HL-60 (cell line): ENCODE measurements at regions not wholly inside any gene's neighbourhood (a gene's known extent, or its start where the extent isn't known, plus 50 kb on each side); places are given as distances from the start of the nearest gene placed in this dataset.

ENCODE experiments used
- GABPA ChIP-seq: IDR thresholded peaks from 2 replicates; pipeline ENCODE4 v1.6.1; 2012; ENCODE audit warnings: low read depth
- POLR2AphosphoS5 ChIP-seq: IDR thresholded peaks from 2 replicates; pipeline ENCODE4 v1.6.1; 2012; ENCODE audit warnings: low read depth
- REST ChIP-seq: IDR thresholded peaks from 2 replicates; pipeline ENCODE4 v1.6.1; 2012; ENCODE audit warnings: low read depth; ENCODE audit not compliant: insufficient replicate concordance
- SPI1 ChIP-seq: IDR thresholded peaks from 2 replicates; pipeline ENCODE4 v1.6.1; 2012; ENCODE audit warnings: low read depth, mild to moderate bottlenecking, borderline replicate concordance
- TF ChIP-seq, protein P1 (sequence below): IDR thresholded peaks from one replicate; pipeline ENCODE4 v1.5.1; 2011; ENCODE audit warnings: low read length, control low read depth, inconsistent platforms; ENCODE audit not compliant: insufficient read depth

DNA sequence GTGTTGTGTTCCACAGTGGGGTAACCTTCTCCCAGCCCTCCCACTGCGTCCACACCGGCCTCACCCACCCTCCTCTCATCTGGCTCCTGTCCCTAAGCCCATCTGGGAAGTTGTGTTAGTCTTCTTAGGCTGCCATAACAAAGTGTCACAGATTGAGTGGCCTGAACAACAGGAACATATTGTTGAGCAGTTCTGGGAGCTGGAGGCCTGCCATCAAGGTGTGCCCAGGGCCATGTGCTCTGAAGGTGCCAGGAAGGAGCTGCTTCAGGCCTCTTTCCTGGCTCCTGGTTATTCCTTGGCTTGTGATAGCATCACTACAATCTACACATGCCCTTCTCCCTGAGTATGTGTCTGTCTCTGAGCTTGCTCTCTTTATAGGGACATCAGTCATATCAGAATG, 327.6 kb upstream of the COBL start:
- TF ChIP-seq, protein P1, sequence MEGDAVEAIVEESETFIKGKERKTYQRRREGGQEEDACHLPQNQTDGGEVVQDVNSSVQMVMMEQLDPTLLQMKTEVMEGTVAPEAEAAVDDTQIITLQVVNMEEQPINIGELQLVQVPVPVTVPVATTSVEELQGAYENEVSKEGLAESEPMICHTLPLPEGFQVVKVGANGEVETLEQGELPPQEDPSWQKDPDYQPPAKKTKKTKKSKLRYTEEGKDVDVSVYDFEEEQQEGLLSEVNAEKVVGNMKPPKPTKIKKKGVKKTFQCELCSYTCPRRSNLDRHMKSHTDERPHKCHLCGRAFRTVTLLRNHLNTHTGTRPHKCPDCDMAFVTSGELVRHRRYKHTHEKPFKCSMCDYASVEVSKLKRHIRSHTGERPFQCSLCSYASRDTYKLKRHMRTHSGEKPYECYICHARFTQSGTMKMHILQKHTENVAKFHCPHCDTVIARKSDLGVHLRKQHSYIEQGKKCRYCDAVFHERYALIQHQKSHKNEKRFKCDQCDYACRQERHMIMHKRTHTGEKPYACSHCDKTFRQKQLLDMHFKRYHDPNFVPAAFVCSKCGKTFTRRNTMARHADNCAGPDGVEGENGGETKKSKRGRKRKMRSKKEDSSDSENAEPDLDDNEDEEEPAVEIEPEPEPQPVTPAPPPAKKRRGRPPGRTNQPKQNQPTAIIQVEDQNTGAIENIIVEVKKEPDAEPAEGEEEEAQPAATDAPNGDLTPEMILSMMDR, result no peak
- TF ChIP-seq SPI1 (no peak), GABPA (no peak), REST (no peak), POLR2AphosphoS5 (no peak)
